HFFc6 (cell line): ENCODE measurements at regions not wholly inside any gene's neighbourhood (a gene's known extent, or its start where the extent isn't known, plus 50 kb on each side); places are given as distances from the start of the nearest gene placed in this dataset.

Experiments used
- DNase-seq: peaks from one replicate; pipeline ENCODE4 v3.0.0-alpha.2; 2018
- H3K27ac Mint-ChIP-seq: 2 replicates; pipeline ENCODE4 v1.8.0; 2020; ENCODE audit warnings: mild to moderate bottlenecking, mixed read lengths
- H3K27me3 Mint-ChIP-seq: 2 replicates; pipeline ENCODE4 v1.8.0; 2021; ENCODE audit warnings: mild to moderate bottlenecking, moderate library complexity, mixed read lengths; ENCODE audit not compliant: insufficient read depth
- H3K36me3 Mint-ChIP-seq: 2 replicates; pipeline ENCODE4 v1.8.0; 2021; ENCODE audit warnings: low read depth, mixed read lengths
- H3K4me1 Mint-ChIP-seq: 2 replicates; pipeline ENCODE4 v1.8.0; 2020; ENCODE audit warnings: low read depth, mixed read lengths
- H3K4me3 Mint-ChIP-seq: 2 replicates; pipeline ENCODE4 v1.8.0; 2020; ENCODE audit warnings: mild to moderate bottlenecking, moderate library complexity, mixed read lengths
- H3K9me3 Mint-ChIP-seq: 2 replicates; pipeline ENCODE4 v1.8.0; 2020; ENCODE audit warnings: mild to moderate bottlenecking, mixed read lengths
- CTCF ChIP-seq: fragments of 200-600 bp; sonication (generic); IDR thresholded peaks from 2 replicates; pipeline ENCODE4 v1.5.0; 2021; ENCODE audit warnings: antibody characterized with exemption, mild to moderate bottlenecking

- H3K27ac Mint-ChIP-seq = no peak overlapping the region
- H3K4me1 Mint-ChIP-seq = no peaks in the 10 kb centered on the region
- no peak for DNase-seq
- no peak overlapping the region for H3K4me3 Mint-ChIP-seq
- TF ChIP-seq CTCF = no peak
- H3K9me3 Mint-ChIP-seq = peaks cover 62% of the 10 kb centered on the region
- no peaks in the 10 kb centered on the region for H3K27me3 Mint-ChIP-seq
- H3K36me3 Mint-ChIP-seq = peaks cover 7% of the 10 kb centered on the region; the same call in 1 of the 2 replicates
These were observed 317.0 kb upstream of the COBL start for GRCh38 chr7:51633596-51633995.

- Mint-ChIP-seq H3K4me3 (no peak overlapping the region), H3K9me3 (peaks cover 59% of the 10 kb centered on the region), H3K36me3 (peaks cover 7% of the 10 kb centered on the region; the same call in 1 of the 2 replicates), H3K4me1 (no peaks in the 10 kb centered on the region), H3K27me3 (no peaks in the 10 kb centered on the region), H3K27ac (no peak overlapping the region)
- no peak for TF ChIP-seq CTCF
- DNase-seq = no peak
These were observed 316.4 kb upstream of the COBL start for GRCh38 chr7:51633006-51633405.

GRCh38 chr7:51630933-51631332 is 314.3 kb upstream of the COBL start:
- Mint-ChIP-seq H3K4me1 (no peaks in the 10 kb centered on the region), H3K9me3 (peaks cover 52% of the 10 kb centered on the region), H3K27me3 (no peaks in the 10 kb centered on the region), H3K27ac (no peak overlapping the region), H3K36me3 (peaks cover 7% of the 10 kb centered on the region; the same call in 1 of the 2 replicates), H3K4me3 (no peak overlapping the region)
- no peak for DNase-seq
- no peak for TF ChIP-seq CTCF

- H3K36me3 Mint-ChIP-seq = peaks cover 7% of the 10 kb centered on the region; the same call in 1 of the 2 replicates
- peaks cover 42% of the 10 kb centered on the region for H3K9me3 Mint-ChIP-seq
- no peak overlapping the region for H3K4me3 Mint-ChIP-seq
- H3K27ac Mint-ChIP-seq = no peak overlapping the region
- H3K4me1 Mint-ChIP-seq = no peaks in the 10 kb centered on the region
- no peak for DNase-seq
- no peak for TF ChIP-seq CTCF
- no peaks in the 10 kb centered on the region for H3K27me3 Mint-ChIP-seq
These were observed 312.6 kb upstream of the COBL start for GRCh38 chr7:51629206-51629605.

- DNase-seq = no peak
- TF ChIP-seq CTCF = no peak
- Mint-ChIP-seq H3K9me3 (peaks cover 35% of the 10 kb centered on the region), H3K27me3 (no peaks in the 10 kb centered on the region), H3K36me3 (no peaks in the 10 kb centered on the region; the same call in 1 of the 2 replicates), H3K4me1 (no peaks in the 10 kb centered on the region), H3K27ac (no peak overlapping the region), H3K4me3 (no peak overlapping the region)
These were observed 305.3 kb upstream of the COBL start for GRCh38 chr7:51621956-51622355.

- H3K36me3 Mint-ChIP-seq = no peaks in the 10 kb centered on the region; the same call in 1 of the 2 replicates
- peaks cover 48% of the 10 kb centered on the region for H3K9me3 Mint-ChIP-seq
- no peak for TF ChIP-seq CTCF
- H3K4me1 Mint-ChIP-seq = no peaks in the 10 kb centered on the region
- H3K27me3 Mint-ChIP-seq = no peaks in the 10 kb centered on the region
- DNase-seq = no peak
- H3K27ac Mint-ChIP-seq = no peak overlapping the region
- H3K4me3 Mint-ChIP-seq = no peak overlapping the region
These were observed 304.1 kb upstream of the COBL start for GRCh38 chr7:51620706-51621105.
